ENCODE measurements at regions not wholly inside any gene's neighbourhood (a gene's known extent, or its start where the extent isn't known, plus 50 kb on each side); places are given as distances from the start of the nearest gene placed in this dataset.

GRCh38 chr15:79635149-79635771, 203.1 kb downstream of the MINAR1 start:
- TF ChIP-seq CTCF (IDR thresholded peaks at IDR 0.05) (no peak), TCF7 (CRISPR knock-in tag; IDR thresholded peaks at IDR 0.05; ENCODE audit: low read depth) (no peak)
- TF ChIP-seq, protein P1, sequence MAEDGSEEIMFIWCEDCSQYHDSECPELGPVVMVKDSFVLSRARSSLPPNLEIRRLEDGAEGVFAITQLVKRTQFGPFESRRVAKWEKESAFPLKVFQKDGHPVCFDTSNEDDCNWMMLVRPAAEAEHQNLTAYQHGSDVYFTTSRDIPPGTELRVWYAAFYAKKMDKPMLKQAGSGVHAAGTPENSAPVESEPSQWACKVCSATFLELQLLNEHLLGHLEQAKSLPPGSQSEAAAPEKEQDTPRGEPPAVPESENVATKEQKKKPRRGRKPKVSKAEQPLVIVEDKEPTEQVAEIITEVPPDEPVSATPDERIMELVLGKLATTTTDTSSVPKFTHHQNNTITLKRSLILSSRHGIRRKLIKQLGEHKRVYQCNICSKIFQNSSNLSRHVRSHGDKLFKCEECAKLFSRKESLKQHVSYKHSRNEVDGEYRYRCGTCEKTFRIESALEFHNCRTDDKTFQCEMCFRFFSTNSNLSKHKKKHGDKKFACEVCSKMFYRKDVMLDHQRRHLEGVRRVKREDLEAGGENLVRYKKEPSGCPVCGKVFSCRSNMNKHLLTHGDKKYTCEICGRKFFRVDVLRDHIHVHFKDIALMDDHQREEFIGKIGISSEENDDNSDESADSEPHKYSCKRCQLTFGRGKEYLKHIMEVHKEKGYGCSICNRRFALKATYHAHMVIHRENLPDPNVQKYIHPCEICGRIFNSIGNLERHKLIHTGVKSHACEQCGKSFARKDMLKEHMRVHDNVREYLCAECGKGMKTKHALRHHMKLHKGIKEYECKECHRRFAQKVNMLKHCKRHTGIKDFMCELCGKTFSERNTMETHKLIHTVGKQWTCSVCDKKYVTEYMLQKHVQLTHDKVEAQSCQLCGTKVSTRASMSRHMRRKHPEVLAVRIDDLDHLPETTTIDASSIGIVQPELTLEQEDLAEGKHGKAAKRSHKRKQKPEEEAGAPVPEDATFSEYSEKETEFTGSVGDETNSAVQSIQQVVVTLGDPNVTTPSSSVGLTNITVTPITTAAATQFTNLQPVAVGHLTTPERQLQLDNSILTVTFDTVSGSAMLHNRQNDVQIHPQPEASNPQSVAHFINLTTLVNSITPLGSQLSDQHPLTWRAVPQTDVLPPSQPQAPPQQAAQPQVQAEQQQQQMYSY (CRISPR knock-in tag; IDR thresholded peaks at IDR 0.05) = no peak

Data from WTC11 (cell line).